ENCODE measurements at regions not wholly inside any gene's neighbourhood (a gene's known extent, or its start where the extent isn't known, plus 50 kb on each side); places are given as distances from the start of the nearest gene placed in this dataset.

GRCh38 chr13:26836626-26837025, 76.0 kb upstream of the GPR12 start:
- Histone ChIP-seq H3K4me1 (ENCODE audit: insufficient read depth, low read length) (peaks cover 14% of the 10 kb centered on the region; the same call in 1 of the 2 replicates), H3K36me3 (ENCODE audit: insufficient read depth, low read depth, low read length) (no peaks in the 10 kb centered on the region), H3K9me3 (ENCODE audit: insufficient read depth, low read depth, low read length) (no peaks in the 10 kb centered on the region), H3K27me3 (ENCODE audit: insufficient read depth, low read length) (no peaks in the 10 kb centered on the region), H3K9ac (ENCODE audit: low read depth, low read length) (no peak overlapping the region), H3K27ac (ENCODE audit: low read length) (no peak overlapping the region), H3K4me3 (ENCODE audit: low read length) (no peak overlapping the region)

GRCh38 chr13:26834646-26835045, 74.1 kb upstream of the GPR12 start:
- Histone ChIP-seq H3K9ac (ENCODE audit: low read depth, low read length) (no peak overlapping the region), H3K27me3 (ENCODE audit: insufficient read depth, low read length) (no peaks in the 10 kb centered on the region)

GRCh38 chr13:26831336-26831908, 70.8 kb upstream of the GPR12 start:
- no peak overlapping the region for H3K4me3 ChIP-seq (ENCODE audit: low read length)
- H3K36me3 ChIP-seq (ENCODE audit: insufficient read depth, low read depth, low read length): no peaks in the 10 kb centered on the region
- no peak overlapping the region for H3K27ac ChIP-seq (ENCODE audit: low read length)
- peaks cover 10% of the 10 kb centered on the region; the same call in 1 of the 2 replicates for H3K4me1 ChIP-seq (ENCODE audit: insufficient read depth, low read length)
- no peak overlapping the region for H3K9ac ChIP-seq (ENCODE audit: low read depth, low read length)
- no peaks in the 10 kb centered on the region for H3K27me3 ChIP-seq (ENCODE audit: insufficient read depth, low read length)
- H3K9me3 ChIP-seq (ENCODE audit: insufficient read depth, low read depth, low read length): no peaks in the 10 kb centered on the region

More at GRCh38 chr13:26834646-26835045, 74.1 kb upstream of the GPR12 start:
- Histone ChIP-seq H3K4me1 (ENCODE audit: insufficient read depth, low read length) (peaks cover 14% of the 10 kb centered on the region; the same call in 1 of the 2 replicates), H3K9me3 (ENCODE audit: insufficient read depth, low read depth, low read length) (no peaks in the 10 kb centered on the region), H3K4me3 (ENCODE audit: low read length) (no peak overlapping the region), H3K27ac (ENCODE audit: low read length) (no peak overlapping the region), H3K36me3 (ENCODE audit: insufficient read depth, low read depth, low read length) (no peaks in the 10 kb centered on the region)

- Histone ChIP-seq H3K36me3 (ENCODE audit: insufficient read depth, low read depth, low read length) (no peaks in the 10 kb centered on the region), H3K9ac (ENCODE audit: low read depth, low read length) (no peak overlapping the region), H3K27me3 (ENCODE audit: insufficient read depth, low read length) (no peaks in the 10 kb centered on the region), H3K4me1 (ENCODE audit: insufficient read depth, low read length) (peaks cover 4% of the 10 kb centered on the region; the same call in 1 of the 2 replicates), H3K4me3 (ENCODE audit: low read length) (no peak overlapping the region), H3K9me3 (ENCODE audit: insufficient read depth, low read depth, low read length) (no peaks in the 10 kb centered on the region), H3K27ac (ENCODE audit: low read length) (no peak overlapping the region)
Measured at GRCh38 chr13:26829716-26830115, 69.1 kb upstream of the GPR12 start.

- Histone ChIP-seq H3K27ac (ENCODE audit: low read length) (no peak overlapping the region), H3K4me1 (ENCODE audit: insufficient read depth, low read length) (no peaks in the 10 kb centered on the region), H3K27me3 (ENCODE audit: insufficient read depth, low read length) (no peaks in the 10 kb centered on the region), H3K36me3 (ENCODE audit: insufficient read depth, low read depth, low read length) (no peaks in the 10 kb centered on the region), H3K9ac (ENCODE audit: low read depth, low read length) (no peak overlapping the region), H3K4me3 (ENCODE audit: low read length) (no peak overlapping the region), H3K9me3 (ENCODE audit: insufficient read depth, low read depth, low read length) (no peaks in the 10 kb centered on the region)
Measured at GRCh38 chr13:26824581-26824980, 64.0 kb upstream of the GPR12 start.

GRCh38 chr13:26822146-26822545, 61.6 kb upstream of the GPR12 start:
- no peaks in the 10 kb centered on the region for H3K4me1 ChIP-seq (ENCODE audit: insufficient read depth, low read length)

GRCh38 chr13:26821672-26822071, 61.1 kb upstream of the GPR12 start:
- H3K9ac ChIP-seq (ENCODE audit: low read depth, low read length): no peak overlapping the region
- H3K4me1 ChIP-seq (ENCODE audit: insufficient read depth, low read length): no peaks in the 10 kb centered on the region
- no peak overlapping the region for H3K27ac ChIP-seq (ENCODE audit: low read length)
- no peaks in the 10 kb centered on the region for H3K27me3 ChIP-seq (ENCODE audit: insufficient read depth, low read length)
- no peaks in the 10 kb centered on the region for H3K9me3 ChIP-seq (ENCODE audit: insufficient read depth, low read depth, low read length)
- no peaks in the 10 kb centered on the region for H3K36me3 ChIP-seq (ENCODE audit: insufficient read depth, low read depth, low read length)
- H3K4me3 ChIP-seq (ENCODE audit: low read length): no peak overlapping the region

More at GRCh38 chr13:26822146-26822545, 61.6 kb upstream of the GPR12 start:
- Histone ChIP-seq H3K9ac (ENCODE audit: low read depth, low read length) (no peak overlapping the region), H3K9me3 (ENCODE audit: insufficient read depth, low read depth, low read length) (no peaks in the 10 kb centered on the region), H3K27me3 (ENCODE audit: insufficient read depth, low read length) (no peaks in the 10 kb centered on the region), H3K36me3 (ENCODE audit: insufficient read depth, low read depth, low read length) (no peaks in the 10 kb centered on the region), H3K4me3 (ENCODE audit: low read length) (no peak overlapping the region), H3K27ac (ENCODE audit: low read length) (no peak overlapping the region)

GRCh38 chr13:26820871-26821270, 60.3 kb upstream of the GPR12 start:
- no peaks in the 10 kb centered on the region for H3K36me3 ChIP-seq (ENCODE audit: insufficient read depth, low read depth, low read length)
- H3K27ac ChIP-seq (ENCODE audit: low read length): no peak overlapping the region
- no peak overlapping the region for H3K4me3 ChIP-seq (ENCODE audit: low read length)

GRCh38 chr13:26819046-26819445, 58.5 kb upstream of the GPR12 start:
- Histone ChIP-seq H3K4me1 (ENCODE audit: insufficient read depth, low read length) (no peaks in the 10 kb centered on the region), H3K27me3 (ENCODE audit: insufficient read depth, low read length) (no peaks in the 10 kb centered on the region), H3K4me3 (ENCODE audit: low read length) (no peak overlapping the region)

More at GRCh38 chr13:26820871-26821270, 60.3 kb upstream of the GPR12 start:
- Histone ChIP-seq H3K9me3 (ENCODE audit: insufficient read depth, low read depth, low read length) (no peaks in the 10 kb centered on the region), H3K4me1 (ENCODE audit: insufficient read depth, low read length) (no peaks in the 10 kb centered on the region), H3K27me3 (ENCODE audit: insufficient read depth, low read length) (no peaks in the 10 kb centered on the region), H3K9ac (ENCODE audit: low read depth, low read length) (no peak overlapping the region)

GRCh38 chr13:26816881-26817280, 56.3 kb upstream of the GPR12 start:
- no peaks in the 10 kb centered on the region for H3K36me3 ChIP-seq (ENCODE audit: insufficient read depth, low read depth, low read length)
- no peak overlapping the region for H3K4me3 ChIP-seq (ENCODE audit: low read length)
- no peaks in the 10 kb centered on the region for H3K27me3 ChIP-seq (ENCODE audit: insufficient read depth, low read length)
- no peak overlapping the region for H3K9ac ChIP-seq (ENCODE audit: low read depth, low read length)
- no peaks in the 10 kb centered on the region for H3K4me1 ChIP-seq (ENCODE audit: insufficient read depth, low read length)
- H3K27ac ChIP-seq (ENCODE audit: low read length): no peak overlapping the region
- no peaks in the 10 kb centered on the region for H3K9me3 ChIP-seq (ENCODE audit: insufficient read depth, low read depth, low read length)

More at GRCh38 chr13:26819046-26819445, 58.5 kb upstream of the GPR12 start:
- Histone ChIP-seq H3K27ac (ENCODE audit: low read length) (no peak overlapping the region), H3K36me3 (ENCODE audit: insufficient read depth, low read depth, low read length) (no peaks in the 10 kb centered on the region), H3K9me3 (ENCODE audit: insufficient read depth, low read depth, low read length) (no peaks in the 10 kb centered on the region), H3K9ac (ENCODE audit: low read depth, low read length) (no peak overlapping the region)

- Histone ChIP-seq H3K4me3 (ENCODE audit: low read length) (no peak overlapping the region), H3K9ac (ENCODE audit: low read depth, low read length) (no peak overlapping the region), H3K9me3 (ENCODE audit: insufficient read depth, low read depth, low read length) (no peaks in the 10 kb centered on the region), H3K27me3 (ENCODE audit: insufficient read depth, low read length) (no peaks in the 10 kb centered on the region), H3K36me3 (ENCODE audit: insufficient read depth, low read depth, low read length) (no peaks in the 10 kb centered on the region), H3K4me1 (ENCODE audit: insufficient read depth, low read length) (peaks cover 3% of the 10 kb centered on the region; the same call in 1 of the 2 replicates), H3K27ac (ENCODE audit: low read length) (no peak overlapping the region)
Measured at GRCh38 chr13:26813980-26814348, 53.4 kb upstream of the GPR12 start.

GRCh38 chr13:26813321-26813979, 52.9 kb upstream of the GPR12 start:
- Histone ChIP-seq H3K27ac (ENCODE audit: low read length) (no peak overlapping the region), H3K27me3 (ENCODE audit: insufficient read depth, low read length) (no peaks in the 10 kb centered on the region), H3K4me1 (ENCODE audit: insufficient read depth, low read length) (peaks cover 3% of the 10 kb centered on the region; the same call in 1 of the 2 replicates), H3K9me3 (ENCODE audit: insufficient read depth, low read depth, low read length) (no peaks in the 10 kb centered on the region), H3K4me3 (ENCODE audit: low read length) (no peak overlapping the region), H3K36me3 (ENCODE audit: insufficient read depth, low read depth, low read length) (no peaks in the 10 kb centered on the region), H3K9ac (ENCODE audit: low read depth, low read length) (no peak overlapping the region)

Data from iPS-20b (cell line).